Sigmoid colon (tissue), 4 donors: ENCODE measurements at regions not wholly inside any gene's neighbourhood (a gene's known extent, or its start where the extent isn't known, plus 50 kb on each side); places are given as distances from the start of the nearest gene placed in this dataset.

ENCODE experiments used
- CTCF ChIP-seq, 4 experiments: fragments of 450-650 bp in 3 of 4; fragments of 200-600 bp in 1 of 4; IDR thresholded peaks; one replicate each; pipeline ENCODE4 v1.5.1; 2016 to 2019; ENCODE audit warnings: antibody characterized with exemption in 4 of 4, mild to moderate bottlenecking in 3 of 4, moderate library complexity in 2 of 4
- EP300 ChIP-seq, 4 donors: sonication (generic); formaldehyde crosslinking; IDR thresholded peaks; one replicate each; pipeline ENCODE4 v1.6.1; 2017; ENCODE audit warnings: antibody characterized with exemption in 4 of 4
- POLR2A ChIP-seq, 2 donors: fragments of 450-650 bp; IDR thresholded peaks; one replicate each; pipeline ENCODE4 v1.6.1; 2016; ENCODE audit warnings: antibody characterized with exemption in 2 of 2, mild to moderate bottlenecking in 2 of 2, moderate library complexity in 2 of 2
- POLR2AphosphoS5 ChIP-seq, 4 donors: sonication (generic); formaldehyde crosslinking; IDR thresholded peaks; one replicate each; pipeline ENCODE4 v1.6.1; 2017; ENCODE audit warnings: antibody characterized with exemption in 4 of 4

- TF ChIP-seq POLR2AphosphoS5 (IDR thresholded peaks at IDR 0.05), result no peak
- no peak for TF ChIP-seq CTCF (IDR thresholded peaks at IDR 0.05)
- TF ChIP-seq POLR2A (IDR thresholded peaks at IDR 0.05), result no peak
- TF ChIP-seq EP300 (IDR thresholded peaks at IDR 0.05), result no peak
Measured at GRCh38 chr5:2196989-2197619, 314.4 kb upstream of the IRX4 start.
